Astrocyte (in vitro differentiated cells and primary cell): ENCODE measurements at regions not wholly inside any gene's neighbourhood (a gene's known extent, or its start where the extent isn't known, plus 50 kb on each side); places are given as distances from the start of the nearest gene placed in this dataset.

Source experiments
- EZH2 ChIP-seq: IDR thresholded peaks from 2 replicates; pipeline ENCODE4 v1.6.1; 2012; ENCODE audit warnings: mild to moderate bottlenecking, low read length, inconsistent platforms; ENCODE audit not compliant: insufficient read depth
- TF ChIP-seq, protein P1 (sequence below): IDR thresholded peaks from 2 replicates; pipeline ENCODE4 v1.5.1; 2011; ENCODE audit warnings: low read depth, mild to moderate bottlenecking, inconsistent platforms, low read length, moderate library complexity; ENCODE audit not compliant: insufficient read depth

DNA sequence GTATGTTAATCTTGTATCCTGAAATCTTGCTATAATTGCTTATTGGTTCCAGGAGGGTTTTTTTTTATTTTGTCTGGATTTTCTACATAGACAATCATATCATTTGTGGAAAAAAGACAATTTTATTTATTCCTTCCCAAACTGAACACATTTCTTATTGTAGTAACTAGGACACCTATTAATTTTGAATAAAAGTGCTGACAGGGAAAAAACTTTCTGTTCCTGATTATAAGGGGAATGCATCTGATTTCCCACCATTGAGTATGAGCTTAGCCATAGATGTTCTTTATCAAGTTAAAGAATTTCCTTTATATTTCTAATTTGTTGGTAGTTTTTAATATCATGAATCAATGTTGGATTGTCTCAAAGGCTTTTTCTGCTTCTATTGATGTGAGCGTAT is 460.7 kb upstream of the CNTN3 start:
- TF ChIP-seq, protein P1, sequence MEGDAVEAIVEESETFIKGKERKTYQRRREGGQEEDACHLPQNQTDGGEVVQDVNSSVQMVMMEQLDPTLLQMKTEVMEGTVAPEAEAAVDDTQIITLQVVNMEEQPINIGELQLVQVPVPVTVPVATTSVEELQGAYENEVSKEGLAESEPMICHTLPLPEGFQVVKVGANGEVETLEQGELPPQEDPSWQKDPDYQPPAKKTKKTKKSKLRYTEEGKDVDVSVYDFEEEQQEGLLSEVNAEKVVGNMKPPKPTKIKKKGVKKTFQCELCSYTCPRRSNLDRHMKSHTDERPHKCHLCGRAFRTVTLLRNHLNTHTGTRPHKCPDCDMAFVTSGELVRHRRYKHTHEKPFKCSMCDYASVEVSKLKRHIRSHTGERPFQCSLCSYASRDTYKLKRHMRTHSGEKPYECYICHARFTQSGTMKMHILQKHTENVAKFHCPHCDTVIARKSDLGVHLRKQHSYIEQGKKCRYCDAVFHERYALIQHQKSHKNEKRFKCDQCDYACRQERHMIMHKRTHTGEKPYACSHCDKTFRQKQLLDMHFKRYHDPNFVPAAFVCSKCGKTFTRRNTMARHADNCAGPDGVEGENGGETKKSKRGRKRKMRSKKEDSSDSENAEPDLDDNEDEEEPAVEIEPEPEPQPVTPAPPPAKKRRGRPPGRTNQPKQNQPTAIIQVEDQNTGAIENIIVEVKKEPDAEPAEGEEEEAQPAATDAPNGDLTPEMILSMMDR, result no peak
- TF ChIP-seq EZH2, result no peak
